ENCODE measurements at regions not wholly inside any gene's neighbourhood (a gene's known extent, or its start where the extent isn't known, plus 50 kb on each side); places are given as distances from the start of the nearest gene placed in this dataset.

DNA sequence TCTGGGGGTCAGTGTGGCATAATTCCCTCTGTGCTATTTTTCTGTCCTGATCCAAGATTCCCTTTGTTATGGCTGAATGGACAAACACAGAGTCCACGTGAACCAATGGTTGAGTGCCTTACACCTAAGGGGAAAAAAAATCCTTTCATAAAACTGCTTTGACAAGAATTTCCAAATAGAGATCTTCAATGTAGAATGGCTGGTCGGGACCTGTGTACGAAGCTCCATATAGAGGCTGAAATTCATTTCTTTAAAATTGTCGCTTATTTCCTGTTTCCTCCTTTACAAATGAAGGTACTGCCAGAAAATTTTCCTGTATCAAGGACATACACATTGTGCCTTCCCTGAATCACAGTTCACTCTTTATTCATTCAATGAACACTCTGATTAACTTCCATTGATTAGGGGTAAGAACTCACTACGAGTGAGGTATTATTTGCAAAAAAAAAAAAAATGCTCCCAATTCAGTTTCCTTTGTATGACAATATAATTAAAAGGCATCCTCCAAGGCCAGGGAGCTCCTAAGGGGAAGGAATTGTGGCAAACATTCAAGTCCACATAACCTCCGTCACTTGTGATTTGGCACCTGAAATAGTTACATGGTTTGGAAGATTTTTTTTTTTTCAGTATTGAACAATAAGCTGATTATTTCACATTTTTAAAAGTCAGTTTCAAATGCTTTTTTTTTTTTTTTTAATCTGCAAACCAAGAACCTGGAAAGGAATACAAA is 293.8 kb downstream of the MEX3B start:
- H3K27me3 ChIP-seq: no peaks in the 10 kb centered on the region
- intact Hi-C loops (cut with DNase I; ENCODE audit: low total_unique reads): no loop called here
- H3K27ac ChIP-seq: no peak overlapping the region
- DNase-seq: no peak
- no peaks in the 10 kb centered on the region for H3K4me1 ChIP-seq
- TF ChIP-seq POLR2A (IDR thresholded peaks at IDR 0.05): no peak
- TF ChIP-seq CTCF (IDR thresholded peaks at IDR 0.05): no peak
- H3K9me3 ChIP-seq: no peaks in the 10 kb centered on the region
- no peaks in the 10 kb centered on the region for H3K36me3 ChIP-seq
- no peak overlapping the region for H3K4me3 ChIP-seq

DNA sequence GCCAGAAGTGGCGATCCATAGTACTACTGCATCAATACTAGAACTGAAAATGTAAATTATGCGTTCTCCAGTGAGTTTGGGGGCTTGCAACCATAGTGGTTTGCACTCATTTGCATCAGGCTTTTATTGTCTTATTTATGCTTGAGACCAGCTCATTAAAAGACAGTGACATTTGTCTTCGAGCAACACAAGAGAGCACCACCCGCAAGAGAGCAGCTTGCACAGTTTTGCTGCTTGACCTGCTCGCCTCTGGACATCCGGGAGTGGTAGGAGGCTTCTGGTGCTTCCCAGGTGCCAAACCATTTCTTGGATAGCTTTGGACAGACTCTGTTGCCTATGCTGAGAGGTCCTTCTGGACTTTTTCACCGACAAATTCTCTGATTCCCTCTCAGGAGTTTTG is 294.6 kb downstream of the MEX3B start:
- Histone ChIP-seq H3K27ac (no peak overlapping the region), H3K4me3 (no peak overlapping the region), H3K27me3 (no peaks in the 10 kb centered on the region), H3K36me3 (no peaks in the 10 kb centered on the region), H3K9me3 (no peaks in the 10 kb centered on the region), H3K4me1 (no peaks in the 10 kb centered on the region)
- TF ChIP-seq CTCF (IDR thresholded peaks at IDR 0.05): no peak
- no peak for TF ChIP-seq POLR2A (IDR thresholded peaks at IDR 0.05)
- intact Hi-C loops (cut with DNase I; ENCODE audit: low total_unique reads): no loop called here
- DNase-seq: no peak

- Histone ChIP-seq H3K27ac (no peak overlapping the region), H3K4me3 (no peak overlapping the region), H3K36me3 (no peaks in the 10 kb centered on the region), H3K9me3 (no peaks in the 10 kb centered on the region), H3K27me3 (no peaks in the 10 kb centered on the region), H3K4me1 (no peaks in the 10 kb centered on the region)
- no peak for DNase-seq
- TF ChIP-seq CTCF (IDR thresholded peaks at IDR 0.05) (no peak), POLR2A (IDR thresholded peaks at IDR 0.05) (no peak)
- intact Hi-C loops (cut with DNase I; ENCODE audit: low total_unique reads): no loop called here
Measured at GRCh38 chr15:81749716-81750375, 296.0 kb downstream of the MEX3B start.

DNA sequence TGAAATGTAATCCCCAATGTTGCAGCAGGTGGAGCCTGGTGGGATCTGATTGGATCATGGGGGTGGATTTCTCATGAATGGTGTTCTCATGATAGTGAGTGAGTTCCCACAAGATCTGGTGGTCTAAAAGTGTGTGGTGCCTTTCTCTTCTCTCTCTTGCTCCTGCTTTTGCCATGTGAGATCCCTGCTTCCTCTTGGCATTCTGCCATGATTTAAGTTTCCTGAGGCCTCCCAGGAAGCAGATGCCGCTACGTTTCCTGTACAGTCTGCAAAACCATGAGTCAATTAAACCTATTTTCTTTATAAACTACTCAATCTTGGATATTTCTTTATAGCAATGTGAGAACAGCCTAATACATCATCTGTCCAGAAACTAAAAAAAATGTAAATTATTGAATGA is 298.3 kb downstream of the MEX3B start:
- no peaks in the 10 kb centered on the region for H3K9me3 ChIP-seq
- H3K4me1 ChIP-seq: no peaks in the 10 kb centered on the region
- H3K27me3 ChIP-seq: no peaks in the 10 kb centered on the region
- intact Hi-C loops (cut with DNase I; ENCODE audit: low total_unique reads): no loop called here
- no peaks in the 10 kb centered on the region for H3K36me3 ChIP-seq
- H3K27ac ChIP-seq: no peak overlapping the region
- H3K4me3 ChIP-seq: no peak overlapping the region
- TF ChIP-seq CTCF (IDR thresholded peaks at IDR 0.05) (no peak), POLR2A (IDR thresholded peaks at IDR 0.05) (no peak)
- no peak for DNase-seq

- H3K27me3 ChIP-seq: no peaks in the 10 kb centered on the region
- H3K4me3 ChIP-seq: no peak overlapping the region
- no peak for TF ChIP-seq CTCF (IDR thresholded peaks at IDR 0.05)
- no peak for TF ChIP-seq POLR2A (IDR thresholded peaks at IDR 0.05)
- no peak overlapping the region for H3K27ac ChIP-seq
- H3K4me1 ChIP-seq: no peaks in the 10 kb centered on the region
- no peaks in the 10 kb centered on the region for H3K9me3 ChIP-seq
- H3K36me3 ChIP-seq: no peaks in the 10 kb centered on the region
- DNase-seq: no peak
- intact Hi-C loops (cut with DNase I; ENCODE audit: low total_unique reads): no loop called here
Measured at GRCh38 chr15:81747026-81747425, 298.8 kb downstream of the MEX3B start.
